Urothelium cell line (cell line): ENCODE measurements at regions not wholly inside any gene's neighbourhood (a gene's known extent, or its start where the extent isn't known, plus 50 kb on each side); places are given as distances from the start of the nearest gene placed in this dataset.
"Not testable (repeated sequence)": the region's sequence is repeated elsewhere in the genome, so short reads cannot be mapped to it uniquely, and the experiment has no call there.

ENCODE experiments used
- DNase-seq: peaks from one replicate; pipeline ENCODE4 v3.0.0; 2011; ENCODE audit warnings: low spot score, mixed read lengths
- FAIRE-seq: peaks from 2 replicates; lab custom pipeline; 2011; peaks lifted over from hg19 to GRCh38; lab: Jason Lieb, UNC

DNA sequence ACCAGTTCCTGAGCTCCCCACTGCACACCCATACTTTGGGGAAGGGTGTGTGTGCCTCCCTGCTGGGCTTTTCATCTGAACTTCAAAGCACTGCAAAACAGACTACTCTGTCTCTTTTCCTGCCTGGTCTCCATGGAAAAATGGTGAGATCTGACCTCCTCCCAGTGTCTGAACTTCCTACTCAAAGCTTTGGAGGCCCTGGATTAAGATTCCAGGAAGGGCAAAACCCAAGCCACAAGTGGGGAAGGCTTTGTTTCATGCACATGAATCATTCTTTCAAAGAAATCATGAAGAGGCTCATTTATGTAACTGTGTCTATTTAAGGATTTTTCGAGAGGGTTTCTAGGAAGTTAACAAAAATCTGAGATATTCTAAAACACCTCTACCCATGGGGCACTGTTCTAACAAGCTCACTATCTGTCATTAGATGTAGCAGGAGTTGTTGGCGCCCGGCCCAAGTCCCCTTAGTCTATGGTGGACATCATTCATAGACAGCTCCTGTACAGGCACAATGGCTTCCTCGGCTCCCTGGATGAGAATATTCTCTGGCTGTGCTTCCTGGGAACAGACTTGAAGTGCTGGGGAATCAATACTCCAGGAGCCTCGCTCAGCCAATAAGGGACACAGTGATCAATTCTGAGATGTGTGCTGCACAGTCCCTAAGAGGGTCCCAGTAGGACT is 224.0 kb downstream of the KTN1 start:
- DNase-seq (no peak), FAIRE-seq (no peak)

GRCh38 chr14:55805250-55805649 is 225.2 kb downstream of the KTN1 start:
- peak; percentile 20 for FAIRE-seq
- DNase-seq, result no peak

DNA sequence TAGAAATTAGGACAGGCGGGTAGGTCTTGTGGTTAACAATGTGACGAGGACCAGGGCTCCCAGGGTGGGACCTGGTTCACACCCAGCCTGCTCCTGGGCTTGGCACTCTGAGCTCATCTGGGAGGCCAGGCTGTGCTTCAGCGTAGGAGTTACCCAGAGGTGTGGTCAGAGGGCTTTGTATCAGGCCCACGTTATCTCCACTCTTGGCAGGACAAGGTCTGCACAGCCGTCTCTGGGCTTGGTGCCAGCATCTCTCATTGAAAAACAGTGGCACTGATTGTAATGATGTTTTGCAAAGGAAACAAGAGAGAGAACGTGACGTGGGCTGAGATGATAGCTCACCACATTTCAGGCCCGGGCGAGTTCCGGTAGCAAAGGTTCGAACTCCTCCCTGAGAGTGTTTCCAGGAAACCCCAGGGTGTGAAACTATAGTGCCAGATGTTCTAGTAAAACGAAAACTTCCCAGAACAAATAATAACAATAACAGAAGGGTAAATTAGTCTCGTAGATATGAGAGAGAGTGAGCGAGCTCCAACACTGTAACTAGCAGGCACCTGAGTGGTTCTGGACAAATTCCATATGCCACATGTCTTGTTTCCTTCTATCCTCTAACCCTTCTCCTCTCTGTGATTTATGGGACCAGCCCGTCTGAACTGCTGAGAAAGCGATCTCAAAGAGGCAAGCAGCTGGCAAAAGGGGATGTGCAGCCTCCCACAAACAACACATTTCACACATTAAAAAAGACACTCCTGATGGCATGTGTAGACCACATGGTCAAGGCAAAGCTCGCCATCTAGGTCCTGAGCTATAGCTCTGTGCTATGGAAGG is 227.3 kb downstream of the KTN1 start:
- peak; percentile 74 for FAIRE-seq

DNA sequence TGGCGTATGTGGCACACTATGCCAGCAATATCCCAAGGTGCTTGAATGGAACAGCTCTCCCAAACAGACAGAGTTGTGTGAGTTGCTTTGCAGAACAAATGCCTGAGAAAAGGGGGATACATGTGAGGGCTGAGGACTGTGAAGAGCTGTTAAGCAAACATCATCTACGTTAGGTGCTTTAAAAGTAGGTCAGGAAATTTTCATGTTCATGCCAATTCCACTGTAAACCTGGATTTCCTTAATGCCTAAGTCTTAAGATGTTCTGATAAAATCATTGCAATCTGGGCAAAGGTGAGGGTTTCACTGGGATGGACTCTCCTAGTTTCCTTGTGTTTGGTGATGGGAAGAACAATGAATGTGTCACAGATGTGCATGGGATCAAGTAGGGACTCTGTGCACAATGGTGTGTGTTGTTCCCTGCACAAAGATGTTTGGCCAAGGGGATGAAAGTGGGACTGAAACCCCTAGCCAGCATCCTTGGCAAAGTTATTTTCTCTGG is 227.9 kb downstream of the KTN1 start:
- DNase-seq, result no peak
- no peak for FAIRE-seq

More for the DNA sequence above, 227.3 kb downstream of the KTN1 start:
- DNase-seq, result peak; percentile 87

- DNase-seq (no peak), FAIRE-seq (peak; percentile 27)
These were observed 233.6 kb downstream of the KTN1 start for GRCh38 chr14:55813630-55814029.

GRCh38 chr14:55814064-55814463 is 234.1 kb downstream of the KTN1 start:
- FAIRE-seq (no peak), DNase-seq (no peak)

GRCh38 chr14:55814873-55815272 is 234.9 kb downstream of the KTN1 start:
- FAIRE-seq, result no peak
- DNase-seq, result no peak

GRCh38 chr14:55816225-55816624 is 236.2 kb downstream of the KTN1 start:
- no peak for FAIRE-seq
- no peak for DNase-seq

GRCh38 chr14:55819610-55820304 is 239.8 kb downstream of the KTN1 start:
- no peak for FAIRE-seq
- DNase-seq, result no peak

DNA sequence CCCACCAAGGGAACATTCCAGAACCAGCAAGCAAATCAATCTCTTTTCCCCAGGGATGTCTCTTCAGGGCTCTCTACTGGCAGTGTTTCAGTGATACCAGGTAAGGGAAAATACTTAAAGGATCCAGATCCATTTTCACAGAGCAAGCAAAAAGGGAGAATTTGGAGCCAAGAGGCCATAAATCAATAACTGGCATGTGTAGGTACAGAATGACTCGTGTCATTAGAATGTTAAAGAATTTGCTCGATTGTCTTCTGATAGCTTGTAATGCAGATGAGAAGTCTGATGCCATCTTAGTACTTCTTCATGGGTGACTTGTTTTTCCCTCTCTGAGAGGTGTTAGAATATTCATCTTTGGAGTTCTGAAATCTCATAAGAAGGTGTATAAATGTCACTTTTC is 242.9 kb downstream of the KTN1 start:
- no peak for DNase-seq
- no peak for FAIRE-seq

GRCh38 chr14:55832122-55832911 is 252.3 kb downstream of the KTN1 start:
- FAIRE-seq, result no peak
- no peak for DNase-seq

DNA sequence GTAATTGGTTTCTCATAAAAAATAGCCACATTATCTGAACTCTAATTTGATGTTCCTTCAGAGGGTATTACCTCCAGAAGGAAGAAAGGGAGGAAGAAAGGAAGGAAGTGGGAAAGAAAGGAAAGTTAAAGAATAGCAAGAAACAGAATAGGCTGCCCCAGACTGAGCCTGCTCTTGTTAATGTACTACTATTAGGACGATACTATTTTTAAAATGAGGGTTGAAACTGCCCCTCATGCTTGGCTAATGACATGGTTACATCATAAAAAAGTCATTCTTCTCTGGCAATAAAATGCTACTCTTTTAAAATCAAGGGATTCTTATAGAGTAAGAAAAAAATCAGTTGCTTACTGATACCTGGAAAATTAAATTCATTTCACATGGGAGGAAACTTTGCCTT is 253.0 kb downstream of the KTN1 start:
- no peak for DNase-seq
- no peak for FAIRE-seq

- DNase-seq (no peak), FAIRE-seq (no peak)
These were observed 254.4 kb downstream of the KTN1 start for GRCh38 chr14:55834390-55834789.

GRCh38 chr14:55835985-55836384 is 256.0 kb downstream of the KTN1 start:
- FAIRE-seq, result no peak

GRCh38 chr14:55837467-55837866 is 257.5 kb downstream of the KTN1 start:
- FAIRE-seq (peak; percentile 40), DNase-seq (no peak)

More at GRCh38 chr14:55835985-55836384, 256.0 kb downstream of the KTN1 start:
- no peak for DNase-seq

DNA sequence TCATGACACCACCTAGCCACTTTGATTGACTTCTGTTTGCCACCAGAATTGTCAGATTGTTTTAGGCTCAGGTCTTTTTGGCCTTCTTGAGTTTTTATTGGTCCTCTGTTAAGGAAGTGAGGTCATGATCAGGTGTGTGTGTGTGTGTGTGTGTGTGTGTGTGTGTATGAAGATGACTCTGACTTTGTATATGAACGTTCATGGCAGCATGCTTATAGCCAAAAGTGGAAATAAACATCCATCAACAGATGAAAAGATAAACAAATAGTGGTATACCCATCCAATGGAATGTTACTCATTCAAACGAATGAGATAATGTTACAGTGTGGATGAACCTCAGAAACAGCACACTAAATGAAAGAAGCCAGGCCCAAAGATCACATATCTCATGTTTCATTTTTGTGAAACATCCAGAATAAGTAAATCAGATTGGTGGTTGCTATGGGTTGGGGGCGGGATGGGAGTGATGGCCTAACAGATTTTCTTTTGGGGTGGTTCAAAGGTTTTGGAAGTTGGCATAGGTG is 258.6 kb downstream of the KTN1 start:
- DNase-seq (no peak), FAIRE-seq (peak; percentile 27)

- DNase-seq, FAIRE-seq: not testable (repeated sequence)
These were observed 259.4 kb downstream of the KTN1 start for GRCh38 chr14:55839301-55839947.

- FAIRE-seq (peak; percentile 56), DNase-seq (no peak)
These were observed 260.8 kb downstream of the KTN1 start for GRCh38 chr14:55840821-55841220.

DNA sequence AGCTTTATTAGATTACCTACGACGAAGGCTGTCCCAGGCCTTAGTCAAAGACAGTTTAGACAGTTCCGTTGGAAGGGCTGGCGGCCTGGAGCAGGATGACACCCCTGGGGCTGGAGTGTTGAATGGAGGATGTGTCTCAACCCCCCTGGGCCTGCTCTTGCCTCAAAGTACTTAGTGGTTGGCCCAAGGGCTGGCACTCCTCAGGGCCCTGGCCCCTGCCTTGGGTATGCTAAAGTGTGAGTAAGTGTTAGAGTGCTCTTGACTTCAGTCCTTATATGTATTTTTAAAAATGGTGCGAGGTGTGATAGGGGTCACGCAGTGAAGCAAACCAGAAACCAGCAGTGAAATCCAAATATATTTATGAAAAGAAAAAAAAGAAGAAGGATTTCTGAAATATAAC is 261.6 kb downstream of the KTN1 start:
- FAIRE-seq (peak; percentile 46), DNase-seq (no peak)
